Ecto neural progenitor cell (in vitro differentiated cells): ENCODE measurements at regions not wholly inside any gene's neighbourhood (a gene's known extent, or its start where the extent isn't known, plus 50 kb on each side); places are given as distances from the start of the nearest gene placed in this dataset.

Source experiments
- DNase-seq: peaks from one replicate; pipeline ENCODE4 v3.0.0-alpha.2; 2018; ENCODE audit warnings: low spot score

DNA sequence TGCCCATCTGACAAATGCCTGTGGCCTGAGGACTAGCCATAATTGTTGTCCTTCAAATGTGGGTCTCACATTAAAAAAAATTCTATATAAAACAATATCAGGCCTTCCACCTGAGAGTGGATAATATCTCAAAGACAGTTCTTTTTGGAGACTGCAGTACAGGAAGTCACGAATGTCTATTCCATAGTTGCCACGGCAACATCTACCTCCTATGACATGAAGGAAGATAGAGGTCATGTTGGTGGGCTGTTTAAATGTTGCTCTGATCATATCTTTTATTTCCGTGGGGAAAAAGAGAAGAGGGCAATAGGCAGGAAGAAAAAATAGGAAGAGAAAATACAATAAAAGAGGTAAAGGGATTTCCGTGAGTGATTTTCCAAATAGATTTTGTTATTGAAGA lies 151.8 kb downstream of the ARL6IP6 start:
- no peak for DNase-seq

DNA sequence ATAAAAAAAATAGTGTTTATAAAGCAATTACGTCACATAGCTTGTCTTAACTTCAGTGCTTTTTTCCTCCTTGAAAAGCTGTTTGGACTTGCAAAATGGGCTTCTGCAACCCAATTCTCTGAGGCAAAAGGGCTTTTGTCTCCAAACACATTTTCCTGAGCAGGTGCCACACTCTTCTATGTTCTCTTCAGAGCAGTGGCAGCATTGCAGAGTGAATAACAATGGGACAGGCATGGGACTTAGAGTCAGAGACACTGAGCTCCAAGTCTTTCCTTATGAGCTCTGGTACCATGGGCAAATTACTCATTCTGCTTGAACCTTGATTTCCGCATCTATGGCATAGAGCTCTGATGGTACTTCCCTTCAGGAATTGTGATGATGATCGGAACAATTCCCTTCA lies 149.0 kb downstream of the ARL6IP6 start:
- no peak for DNase-seq

GRCh38 chr2:152864601-152865149 lies 146.3 kb downstream of the ARL6IP6 start:
- no peak for DNase-seq

- DNase-seq: no peak
Measured at GRCh38 chr2:152863826-152864225, 145.4 kb downstream of the ARL6IP6 start.

DNA sequence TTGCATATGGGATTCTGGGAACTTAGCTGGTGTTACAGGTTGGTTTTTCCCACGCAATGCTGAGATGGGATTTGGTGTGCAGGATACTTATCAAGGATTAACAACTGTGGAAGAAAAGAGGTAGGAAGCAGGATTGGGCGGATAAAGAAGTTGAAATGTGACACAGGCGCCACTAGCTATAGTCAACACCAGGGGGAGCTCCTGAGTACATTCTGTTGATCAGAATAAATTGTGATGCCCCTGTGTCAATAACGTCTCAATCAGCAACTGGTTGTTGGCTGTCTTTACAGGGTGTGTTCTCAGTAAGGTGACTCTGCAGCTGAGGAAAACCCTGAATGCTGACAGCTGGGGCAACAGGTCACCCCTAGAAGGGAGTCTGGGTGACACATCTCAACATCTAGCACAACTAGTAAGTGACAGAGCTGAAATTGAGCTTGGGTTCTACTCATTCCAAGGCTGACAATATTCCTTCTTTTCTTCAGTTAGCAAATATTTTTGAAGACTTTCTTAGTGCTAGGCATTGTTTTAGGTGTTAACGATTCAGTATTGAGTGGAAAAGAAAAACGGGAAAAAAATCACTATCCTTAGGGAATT lies 143.0 kb downstream of the ARL6IP6 start:
- DNase-seq: no peak

DNA sequence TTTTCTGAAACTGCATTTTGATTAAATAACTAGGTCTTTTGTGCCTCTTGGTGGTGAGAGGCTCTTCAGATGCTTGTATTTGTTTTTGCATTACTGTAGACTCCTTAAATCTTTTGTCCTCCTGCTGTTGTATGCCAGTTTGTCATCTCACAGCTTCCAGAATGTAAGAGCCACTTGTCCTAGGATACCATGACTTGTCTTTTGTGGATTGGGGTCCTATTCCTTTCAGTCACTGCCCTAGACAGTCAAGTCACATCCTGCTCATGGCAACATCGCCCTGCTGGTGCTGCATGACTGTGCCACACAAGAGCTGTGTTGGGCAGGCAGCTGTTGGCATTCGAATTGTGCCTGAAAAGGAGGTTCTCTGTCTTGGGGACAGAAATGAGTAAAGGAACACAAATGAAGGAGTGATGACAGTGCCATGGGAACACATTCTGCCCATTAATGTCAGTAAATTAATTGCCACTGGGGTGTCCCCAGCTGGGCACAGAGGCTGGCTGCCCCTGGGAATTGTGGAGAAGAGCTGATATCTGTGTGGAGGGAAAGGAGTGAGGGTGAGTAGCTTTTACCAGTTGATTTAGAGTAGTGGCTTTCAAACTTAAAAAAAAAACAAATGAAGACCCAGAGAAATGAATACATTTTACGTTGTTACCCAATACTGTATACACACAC lies 140.3 kb downstream of the ARL6IP6 start:
- DNase-seq: no peak

- no peak for DNase-seq
Measured at GRCh38 chr2:152846697-152847470, 128.5 kb downstream of the ARL6IP6 start.

DNA sequence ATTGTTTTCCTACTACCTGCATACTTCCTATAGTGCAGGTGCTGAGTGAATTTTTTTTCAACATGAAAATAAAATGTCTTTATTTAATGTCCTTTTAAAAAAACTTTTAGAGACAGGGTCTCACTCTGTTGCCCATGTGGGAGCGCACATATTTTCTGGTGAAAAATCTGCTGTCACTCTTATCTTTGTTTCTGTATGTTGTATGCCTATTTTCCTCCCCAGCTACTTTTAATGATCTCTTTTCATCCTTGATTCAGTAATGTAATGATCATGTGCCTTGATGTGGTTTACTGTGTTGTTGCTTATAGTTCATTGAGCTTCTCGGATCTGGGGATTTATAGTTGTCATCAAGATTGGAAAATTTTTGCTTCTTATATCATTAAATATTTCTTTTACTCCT lies 117.3 kb downstream of the ARL6IP6 start:
- DNase-seq: no peak

DNA sequence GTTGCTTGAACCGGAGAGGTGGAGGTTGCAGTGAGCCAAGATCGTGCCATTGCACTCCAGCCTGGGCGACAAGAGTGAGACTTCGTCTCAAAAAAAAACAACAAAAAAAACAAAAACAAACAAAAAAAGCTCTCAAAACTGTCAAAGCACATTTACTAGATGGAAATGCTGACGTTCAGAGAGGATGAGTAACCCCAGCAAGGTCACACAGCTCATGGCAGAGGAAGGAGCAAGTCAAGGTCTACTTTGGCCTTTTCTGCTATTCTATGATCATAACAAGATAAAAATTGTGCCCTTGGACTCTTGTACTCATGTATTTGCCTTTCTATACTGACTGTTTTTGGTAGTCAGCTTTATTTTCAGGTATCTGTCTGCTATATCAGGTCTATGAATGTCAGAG lies 109.5 kb downstream of the ARL6IP6 start:
- no peak for DNase-seq

DNA sequence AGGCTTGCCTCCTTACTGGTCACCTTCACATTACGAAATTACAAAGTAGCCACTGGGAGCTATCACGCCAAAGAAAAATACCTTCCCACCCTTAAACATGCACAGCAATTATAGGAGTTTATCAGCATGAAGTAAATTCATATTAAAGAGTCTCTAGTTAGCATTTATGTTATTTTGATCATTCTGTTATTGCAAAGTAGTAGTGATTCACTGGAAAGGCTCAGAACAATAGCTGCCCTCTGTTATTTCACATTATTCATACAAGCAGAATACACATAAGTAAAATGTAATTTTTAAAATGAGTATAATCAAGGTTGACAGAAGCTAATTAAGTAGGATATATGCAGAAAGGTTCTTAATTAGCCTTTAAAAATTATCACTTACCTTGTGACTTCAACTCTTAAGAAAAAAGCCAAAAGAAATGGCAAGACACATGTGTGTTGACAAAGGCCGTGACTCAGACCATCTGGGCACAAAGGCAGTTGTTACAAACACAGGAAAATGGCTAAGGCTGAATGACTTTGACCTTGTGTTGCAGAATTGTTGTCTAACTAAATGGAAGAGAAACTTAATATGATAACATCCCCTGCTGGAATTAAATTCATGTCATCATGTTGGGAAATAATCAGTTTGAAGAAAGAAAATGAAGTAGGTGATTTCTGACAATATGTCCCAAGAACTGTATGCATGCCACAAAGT lies 108.3 kb downstream of the ARL6IP6 start:
- DNase-seq: no peak

- DNase-seq: no peak
Measured at GRCh38 chr2:152825834-152826233, 107.4 kb downstream of the ARL6IP6 start.

GRCh38 chr2:152823905-152824304 lies 105.5 kb downstream of the ARL6IP6 start:
- DNase-seq: no peak

- no peak for DNase-seq
Measured at GRCh38 chr2:152822676-152823075, 104.3 kb downstream of the ARL6IP6 start.

GRCh38 chr2:152820048-152820447 lies 101.6 kb downstream of the ARL6IP6 start:
- no peak for DNase-seq

DNA sequence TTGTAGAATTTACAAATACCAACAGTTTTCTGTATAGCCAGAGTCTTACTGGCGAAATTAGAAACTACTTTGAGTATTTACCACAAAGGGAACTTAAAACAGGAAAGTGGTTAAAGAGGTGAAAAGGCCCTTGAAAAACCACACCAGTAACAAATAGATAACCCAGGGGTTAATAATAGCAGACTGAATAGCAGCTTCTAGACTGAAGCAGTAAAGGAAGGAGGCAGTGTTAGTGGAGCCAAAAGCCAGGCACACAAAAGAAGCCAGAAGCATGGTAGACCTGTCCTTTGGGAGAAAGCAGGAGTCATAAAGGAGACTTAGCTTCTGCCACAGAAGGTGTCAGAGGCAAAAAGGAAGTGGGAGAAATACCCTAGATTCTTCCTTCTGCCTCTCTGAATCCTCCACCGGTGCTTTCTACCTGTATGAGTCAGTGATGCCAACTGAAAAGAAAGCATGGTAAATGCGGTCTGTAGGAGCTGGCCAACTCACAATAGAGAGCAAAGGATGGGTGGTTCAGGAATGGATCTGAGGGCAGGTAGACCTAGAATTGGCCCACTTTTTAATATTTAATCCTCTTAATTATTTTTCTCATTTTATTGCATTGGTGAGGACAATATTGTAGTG lies 97.3 kb downstream of the ARL6IP6 start:
- no peak for DNase-seq

GRCh38 chr2:152814475-152815030 lies 96.1 kb downstream of the ARL6IP6 start:
- no peak for DNase-seq

- no peak for DNase-seq
Measured at GRCh38 chr2:152813351-152813750, 94.9 kb downstream of the ARL6IP6 start.
